ENCODE measurements at regions not wholly inside any gene's neighbourhood (a gene's known extent, or its start where the extent isn't known, plus 50 kb on each side); places are given as distances from the start of the nearest gene placed in this dataset.
A peak's percentile ranks its signal among the peaks of the same experiment; 100 is the strongest.

- TF ChIP-seq SPI1 (IDR thresholded peaks at IDR 0.05; ENCODE audit: borderline replicate concordance, low read depth) (no peak), CTCF (IDR thresholded peaks at IDR 0.05; ENCODE audit: insufficient read depth, low read length) (no peak), REST (IDR thresholded peaks at IDR 0.05; ENCODE audit: insufficient replicate concordance, low read depth) (no peak), GABPA (IDR thresholded peaks at IDR 0.05; ENCODE audit: low read depth) (no peak), POLR2AphosphoS5 (IDR thresholded peaks at IDR 0.05; ENCODE audit: low read depth) (no peak)
Observed at GRCh38 chr5:108649646-108650045, 98.1 kb upstream of the FER start.

GRCh38 chr5:108649106-108649505 is 98.6 kb upstream of the FER start:
- no peak for DNase-seq (ENCODE audit: low read depth in 1 of 2, low spot score in 1 of 2)
- Histone ChIP-seq H3K27me3 (ENCODE audit: insufficient read depth, poor library complexity, severe bottlenecking) (no peaks in the 10 kb centered on the region), H3K4me3 (replicated peaks; ENCODE audit: insufficient read depth, low read length) (no peak overlapping the region), H3K27ac (replicated peaks) (no peak overlapping the region)
- TF ChIP-seq POLR2AphosphoS5 (IDR thresholded peaks at IDR 0.05; ENCODE audit: low read depth): no peak
- TF ChIP-seq GABPA (IDR thresholded peaks at IDR 0.05; ENCODE audit: low read depth): no peak
- no peak for TF ChIP-seq REST (IDR thresholded peaks at IDR 0.05; ENCODE audit: insufficient replicate concordance, low read depth)
- TF ChIP-seq SPI1 (IDR thresholded peaks at IDR 0.05; ENCODE audit: borderline replicate concordance, low read depth): no peak
- no peak for TF ChIP-seq CTCF (IDR thresholded peaks at IDR 0.05; ENCODE audit: insufficient read depth, low read length)

More at GRCh38 chr5:108649646-108650045, 98.1 kb upstream of the FER start:
- H3K27ac ChIP-seq (replicated peaks): no peak overlapping the region
- no peak overlapping the region for H3K4me3 ChIP-seq (replicated peaks; ENCODE audit: insufficient read depth, low read length)
- no peaks in the 10 kb centered on the region for H3K27me3 ChIP-seq (ENCODE audit: insufficient read depth, poor library complexity, severe bottlenecking)
- DNase-seq (ENCODE audit: low read depth in 1 of 2, low spot score in 1 of 2): no peak

- Histone ChIP-seq H3K4me3 (replicated peaks; ENCODE audit: insufficient read depth, low read length) (no peak overlapping the region), H3K27ac (replicated peaks) (no peak overlapping the region), H3K27me3 (ENCODE audit: insufficient read depth, poor library complexity, severe bottlenecking) (no peaks in the 10 kb centered on the region)
- TF ChIP-seq CTCF (IDR thresholded peaks at IDR 0.05; ENCODE audit: insufficient read depth, low read length) (peak; percentile 47), GABPA (IDR thresholded peaks at IDR 0.05; ENCODE audit: low read depth) (no peak)
- DNase-seq (ENCODE audit: low read depth in 1 of 2, low spot score in 1 of 2): peak; percentile 7 to 47
Observed at GRCh38 chr5:108642170-108642906, 105.4 kb upstream of the FER start.

GRCh38 chr5:108641596-108641995 is 106.1 kb upstream of the FER start:
- no peak for DNase-seq (ENCODE audit: low read depth in 1 of 2, low spot score in 1 of 2)
- Histone ChIP-seq H3K4me3 (replicated peaks; ENCODE audit: insufficient read depth, low read length) (no peak overlapping the region), H3K27ac (replicated peaks) (no peak overlapping the region), H3K27me3 (ENCODE audit: insufficient read depth, poor library complexity, severe bottlenecking) (no peaks in the 10 kb centered on the region)
- TF ChIP-seq REST (IDR thresholded peaks at IDR 0.05; ENCODE audit: insufficient replicate concordance, low read depth) (no peak), SPI1 (IDR thresholded peaks at IDR 0.05; ENCODE audit: borderline replicate concordance, low read depth) (no peak), GABPA (IDR thresholded peaks at IDR 0.05; ENCODE audit: low read depth) (no peak), CTCF (IDR thresholded peaks at IDR 0.05; ENCODE audit: insufficient read depth, low read length) (no peak), POLR2AphosphoS5 (IDR thresholded peaks at IDR 0.05; ENCODE audit: low read depth) (no peak)

Measured in HL-60 (cell line).